ENCODE measurements at regions not wholly inside any gene's neighbourhood (a gene's known extent, or its start where the extent isn't known, plus 50 kb on each side); places are given as distances from the start of the nearest gene placed in this dataset.

DNA sequence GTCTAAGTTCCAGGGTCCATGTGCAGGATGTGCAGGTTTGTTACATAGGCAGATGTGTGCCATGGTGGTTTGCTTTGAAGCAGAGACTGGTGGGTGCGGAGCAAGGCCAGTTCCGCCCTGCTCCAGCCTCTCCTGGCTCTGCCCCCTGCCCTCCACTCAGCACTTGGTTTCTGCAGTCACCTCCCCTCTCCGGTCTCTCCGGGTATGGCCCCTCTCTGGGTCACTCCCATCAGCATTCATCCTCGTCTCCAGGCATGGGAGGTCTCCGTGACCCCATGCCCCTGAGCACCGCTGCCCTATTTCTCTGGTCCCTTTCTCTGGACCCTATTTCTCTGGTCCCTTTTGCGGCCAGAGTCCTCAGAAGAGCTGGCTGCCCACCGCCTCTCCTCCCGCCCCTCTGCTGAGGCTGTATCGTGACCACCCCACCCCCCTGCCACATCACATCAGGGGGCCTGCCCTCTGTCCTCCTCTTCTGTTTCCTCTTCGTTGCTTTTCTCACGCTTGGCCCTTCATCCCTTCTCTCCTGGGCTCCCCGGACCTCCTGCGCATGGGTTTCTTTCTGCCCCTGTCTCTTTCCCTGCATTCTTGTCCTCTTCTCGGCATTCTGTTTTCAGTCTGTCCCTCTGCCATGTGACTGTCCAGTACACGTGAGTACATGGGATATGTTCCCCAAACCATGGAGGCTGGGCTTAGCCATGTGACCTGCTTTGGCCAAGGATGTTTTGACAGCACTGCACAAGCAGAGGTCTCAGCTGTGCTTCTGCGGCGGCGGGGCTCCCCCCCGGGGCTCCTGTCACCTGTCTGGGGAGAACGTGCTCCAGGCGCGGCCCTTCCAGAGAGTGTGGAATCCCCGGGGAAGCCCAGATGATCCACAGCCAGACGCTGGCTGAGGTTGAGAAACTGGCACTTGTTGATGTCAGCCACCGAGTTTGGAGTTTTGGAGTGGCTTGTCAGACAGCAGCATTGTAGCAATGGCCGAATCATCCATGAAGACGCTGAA is 54.4 kb upstream of the C1orf174 start:
- Histone ChIP-seq H3K4me3 (ENCODE audit: low read depth, low read length) (no peak overlapping the region), H3K27me3 (ENCODE audit: control insufficient read depth, insufficient read depth, low read length) (no peaks in the 10 kb centered on the region), H3K9me3 (ENCODE audit: control insufficient read depth, insufficient read depth, low read length) (peaks cover 5% of the 10 kb centered on the region), H3K4me1 (ENCODE audit: control insufficient read depth, insufficient read depth, low read length) (no peaks in the 10 kb centered on the region), H3K36me3 (ENCODE audit: control insufficient read depth, insufficient read depth, low read length) (no peaks in the 10 kb centered on the region), H3K9ac (ENCODE audit: low read depth, low read length) (no peak overlapping the region)

DNA sequence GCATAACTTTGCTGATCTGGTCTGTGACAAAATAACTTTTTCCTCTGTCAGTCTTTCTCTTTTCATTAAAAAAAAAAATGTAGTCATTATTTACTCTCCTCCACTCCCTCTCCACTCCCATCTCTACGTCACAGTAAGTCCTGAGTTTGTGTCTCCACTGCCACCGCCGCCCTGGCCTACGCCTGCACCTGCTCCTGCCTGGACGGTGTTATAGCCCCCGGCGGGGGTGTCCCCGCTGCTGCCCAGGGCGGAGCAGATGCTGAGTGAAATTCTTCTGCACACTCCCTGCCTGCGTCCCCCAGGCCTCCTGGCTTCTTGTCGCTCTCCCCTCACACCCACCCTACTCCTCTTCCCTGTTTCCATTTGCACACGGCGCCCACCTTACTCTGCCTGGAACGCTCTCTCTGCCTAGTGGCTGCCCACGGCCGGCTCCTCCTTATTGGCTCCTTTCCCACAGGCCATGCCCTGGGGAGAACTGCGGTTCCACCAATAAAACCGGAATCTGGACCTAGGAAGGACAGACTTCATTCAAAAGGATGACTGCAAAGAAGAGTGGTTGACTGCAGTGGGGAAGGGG is 55.2 kb upstream of the C1orf174 start:
- Histone ChIP-seq H3K27me3 (ENCODE audit: control insufficient read depth, insufficient read depth, low read length) (no peaks in the 10 kb centered on the region), H3K36me3 (ENCODE audit: control insufficient read depth, insufficient read depth, low read length) (no peaks in the 10 kb centered on the region), H3K9me3 (ENCODE audit: control insufficient read depth, insufficient read depth, low read length) (peaks cover 4% of the 10 kb centered on the region), H3K4me3 (ENCODE audit: low read depth, low read length) (no peak overlapping the region), H3K9ac (ENCODE audit: low read depth, low read length) (no peak overlapping the region), H3K4me1 (ENCODE audit: control insufficient read depth, insufficient read depth, low read length) (no peaks in the 10 kb centered on the region)

DNA sequence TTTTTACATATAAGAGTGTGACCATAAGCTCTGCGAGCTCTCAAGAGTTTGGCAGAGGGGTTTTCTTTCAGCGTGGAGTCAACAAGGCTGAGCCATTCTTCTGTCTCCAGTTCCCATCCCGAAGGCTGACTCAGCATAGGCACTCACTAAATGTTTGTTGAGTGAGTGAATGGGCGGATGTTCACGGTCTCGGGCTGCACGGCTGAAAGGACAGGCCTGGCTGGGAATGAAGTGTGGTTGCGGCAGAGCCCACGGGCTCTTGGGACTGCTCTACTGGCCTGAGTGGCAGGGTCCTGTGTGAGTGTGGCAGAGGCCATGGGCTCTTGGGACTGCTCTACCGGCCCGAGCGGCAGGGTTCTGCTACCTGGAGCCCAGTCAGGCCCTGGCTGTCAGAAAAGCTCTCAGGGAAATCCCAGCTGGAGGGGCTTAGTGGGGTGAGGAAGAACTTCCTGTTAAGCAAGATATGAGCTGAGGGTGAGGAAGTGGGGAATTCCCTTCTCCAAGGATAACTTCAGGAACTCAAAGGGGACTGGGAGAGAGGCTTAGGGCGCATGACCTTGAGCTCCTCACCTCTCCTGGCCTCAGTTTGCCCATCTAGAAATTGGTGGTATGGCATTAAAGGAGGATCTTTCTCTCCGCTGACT is 56.6 kb upstream of the C1orf174 start:
- no peak overlapping the region for H3K9ac ChIP-seq (ENCODE audit: low read depth, low read length)
- no peaks in the 10 kb centered on the region for H3K36me3 ChIP-seq (ENCODE audit: control insufficient read depth, insufficient read depth, low read length)
- H3K4me3 ChIP-seq (ENCODE audit: low read depth, low read length) = no peak overlapping the region
- H3K4me1 ChIP-seq (ENCODE audit: control insufficient read depth, insufficient read depth, low read length) = no peaks in the 10 kb centered on the region
- no peaks in the 10 kb centered on the region for H3K27me3 ChIP-seq (ENCODE audit: control insufficient read depth, insufficient read depth, low read length)
- H3K9me3 ChIP-seq (ENCODE audit: control insufficient read depth, insufficient read depth, low read length) = peaks cover 4% of the 10 kb centered on the region

DNA sequence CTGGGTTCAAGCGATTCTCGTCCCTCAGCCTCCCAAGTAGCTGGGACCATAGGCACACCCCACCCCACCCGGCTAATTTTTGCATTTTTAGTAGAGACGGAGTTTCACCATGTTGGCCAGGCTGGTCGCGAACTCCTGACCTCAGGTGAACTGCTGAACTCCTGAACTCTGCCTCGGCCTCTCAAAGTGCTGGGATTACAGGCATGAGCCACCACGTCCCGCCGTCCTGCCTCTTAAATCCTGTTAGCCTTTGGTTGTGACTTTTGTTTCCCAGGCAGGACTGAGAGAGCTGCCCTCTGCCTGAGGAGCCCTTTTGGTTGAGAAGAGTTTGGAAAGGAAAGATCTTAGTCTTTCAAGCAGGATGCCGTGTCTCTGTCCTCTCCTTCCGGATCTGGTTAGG is 59.3 kb upstream of the C1orf174 start:
- no peaks in the 10 kb centered on the region for H3K4me1 ChIP-seq (ENCODE audit: control insufficient read depth, insufficient read depth, low read length)
- H3K36me3 ChIP-seq (ENCODE audit: control insufficient read depth, insufficient read depth, low read length) = no peaks in the 10 kb centered on the region
- H3K27me3 ChIP-seq (ENCODE audit: control insufficient read depth, insufficient read depth, low read length) = no peaks in the 10 kb centered on the region
- no peak overlapping the region for H3K4me3 ChIP-seq (ENCODE audit: low read depth, low read length)
- H3K9ac ChIP-seq (ENCODE audit: low read depth, low read length) = no peak overlapping the region
- no peaks in the 10 kb centered on the region for H3K9me3 ChIP-seq (ENCODE audit: control insufficient read depth, insufficient read depth, low read length)

DNA sequence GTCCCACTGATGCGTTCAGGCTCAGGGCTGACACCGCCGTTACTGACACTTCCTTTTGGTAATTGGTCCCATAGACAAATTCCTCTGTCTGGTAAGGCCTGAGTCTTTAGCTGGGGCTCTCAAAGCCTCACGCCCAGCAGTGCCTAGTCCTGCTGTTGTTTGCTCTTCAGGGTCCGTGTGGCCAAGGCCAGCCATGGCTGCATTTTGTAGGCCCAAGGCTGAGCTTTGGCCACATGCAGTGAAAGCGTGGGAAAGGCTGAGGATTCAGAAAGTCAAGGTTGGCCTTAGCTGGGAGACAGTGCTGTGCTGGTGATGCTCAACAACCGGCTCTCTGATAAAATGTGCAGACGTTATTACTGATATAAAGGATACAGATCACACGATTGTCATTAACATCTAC is 63.5 kb upstream of the C1orf174 start:
- Histone ChIP-seq H3K9ac (ENCODE audit: low read depth, low read length) (no peak overlapping the region), H3K9me3 (ENCODE audit: control insufficient read depth, insufficient read depth, low read length) (peaks cover 5% of the 10 kb centered on the region), H3K4me3 (ENCODE audit: low read depth, low read length) (no peak overlapping the region)

DNA sequence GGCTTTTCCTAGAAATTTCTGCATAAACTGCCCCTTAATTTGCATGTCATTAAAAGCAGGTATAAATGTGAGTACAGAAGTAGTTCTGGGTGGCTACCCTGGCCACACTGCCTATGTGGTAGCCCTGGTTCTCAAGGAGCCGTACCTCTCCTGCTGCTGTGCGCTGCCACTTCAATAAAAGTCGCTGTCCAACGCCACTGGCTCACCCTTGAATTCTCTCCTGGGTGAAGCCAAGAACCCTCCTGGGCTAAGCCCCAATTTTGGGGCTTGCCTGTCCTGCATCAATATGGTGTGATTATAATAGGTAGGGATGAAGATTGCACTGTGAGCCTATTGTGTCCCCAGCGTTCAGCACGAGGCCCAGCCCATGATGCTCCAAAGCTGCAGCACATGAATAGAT is 65.6 kb upstream of the C1orf174 start:
- Histone ChIP-seq H3K36me3 (ENCODE audit: control insufficient read depth, insufficient read depth, low read length) (no peaks in the 10 kb centered on the region), H3K4me3 (ENCODE audit: low read depth, low read length) (no peak overlapping the region), H3K4me1 (ENCODE audit: control insufficient read depth, insufficient read depth, low read length) (no peaks in the 10 kb centered on the region), H3K27me3 (ENCODE audit: control insufficient read depth, insufficient read depth, low read length) (no peaks in the 10 kb centered on the region), H3K9me3 (ENCODE audit: control insufficient read depth, insufficient read depth, low read length) (peaks cover 9% of the 10 kb centered on the region), H3K9ac (ENCODE audit: low read depth, low read length) (no peak overlapping the region)

More for the DNA sequence above, 63.5 kb upstream of the C1orf174 start:
- H3K27me3 ChIP-seq (ENCODE audit: control insufficient read depth, insufficient read depth, low read length) = no peaks in the 10 kb centered on the region
- H3K4me1 ChIP-seq (ENCODE audit: control insufficient read depth, insufficient read depth, low read length) = no peaks in the 10 kb centered on the region
- no peaks in the 10 kb centered on the region for H3K36me3 ChIP-seq (ENCODE audit: control insufficient read depth, insufficient read depth, low read length)

DNA sequence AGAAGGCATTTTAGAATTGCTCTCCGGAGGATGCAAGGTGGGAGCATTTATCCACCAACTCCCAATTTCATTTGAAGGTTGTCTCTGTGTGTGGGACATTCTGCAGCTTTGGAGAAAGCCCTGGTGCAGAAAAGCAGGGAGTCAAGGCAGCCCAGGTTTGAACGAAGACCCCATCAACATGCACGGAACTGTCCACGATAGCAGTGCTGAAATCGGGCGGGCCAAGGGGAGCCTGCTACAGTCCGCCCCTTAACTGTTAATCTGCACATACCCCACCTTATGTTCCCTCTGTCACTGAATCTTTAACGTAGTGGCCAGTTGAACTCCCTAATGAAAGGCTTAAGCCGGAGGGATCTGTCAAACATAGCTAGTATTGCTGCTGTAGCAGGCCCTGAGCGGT is 68.8 kb upstream of the C1orf174 start:
- Histone ChIP-seq H3K4me1 (ENCODE audit: control insufficient read depth, insufficient read depth, low read length) (no peaks in the 10 kb centered on the region), H3K4me3 (ENCODE audit: low read depth, low read length) (no peak overlapping the region), H3K9ac (ENCODE audit: low read depth, low read length) (no peak overlapping the region), H3K36me3 (ENCODE audit: control insufficient read depth, insufficient read depth, low read length) (no peaks in the 10 kb centered on the region), H3K27me3 (ENCODE audit: control insufficient read depth, insufficient read depth, low read length) (no peaks in the 10 kb centered on the region), H3K9me3 (ENCODE audit: control insufficient read depth, insufficient read depth, low read length) (peaks cover 14% of the 10 kb centered on the region)

DNA sequence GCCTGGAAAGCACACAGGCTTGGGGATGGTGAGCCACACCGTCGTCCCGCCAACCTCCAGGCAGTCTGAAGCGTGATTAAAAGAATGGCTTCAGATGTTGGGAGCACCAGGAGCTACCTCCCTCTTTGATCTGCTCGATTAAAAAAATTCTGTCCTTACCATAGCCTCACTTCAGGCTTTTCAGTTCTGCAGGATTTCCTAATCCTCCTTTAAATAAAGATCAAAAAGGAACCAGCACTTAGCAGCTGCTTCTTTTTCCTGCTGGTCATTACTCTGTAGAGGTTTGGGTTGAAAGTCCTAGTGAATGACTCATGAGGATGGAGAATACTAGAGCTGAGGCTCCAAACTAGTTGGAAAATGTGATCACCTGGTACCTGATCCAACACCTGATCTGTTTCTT is 71.9 kb upstream of the C1orf174 start:
- Histone ChIP-seq H3K4me1 (ENCODE audit: control insufficient read depth, insufficient read depth, low read length) (no peaks in the 10 kb centered on the region), H3K9me3 (ENCODE audit: control insufficient read depth, insufficient read depth, low read length) (peaks cover 25% of the 10 kb centered on the region), H3K36me3 (ENCODE audit: control insufficient read depth, insufficient read depth, low read length) (no peaks in the 10 kb centered on the region), H3K4me3 (ENCODE audit: low read depth, low read length) (no peak overlapping the region), H3K9ac (ENCODE audit: low read depth, low read length) (no peak overlapping the region), H3K27me3 (ENCODE audit: control insufficient read depth, insufficient read depth, low read length) (no peaks in the 10 kb centered on the region)

DNA sequence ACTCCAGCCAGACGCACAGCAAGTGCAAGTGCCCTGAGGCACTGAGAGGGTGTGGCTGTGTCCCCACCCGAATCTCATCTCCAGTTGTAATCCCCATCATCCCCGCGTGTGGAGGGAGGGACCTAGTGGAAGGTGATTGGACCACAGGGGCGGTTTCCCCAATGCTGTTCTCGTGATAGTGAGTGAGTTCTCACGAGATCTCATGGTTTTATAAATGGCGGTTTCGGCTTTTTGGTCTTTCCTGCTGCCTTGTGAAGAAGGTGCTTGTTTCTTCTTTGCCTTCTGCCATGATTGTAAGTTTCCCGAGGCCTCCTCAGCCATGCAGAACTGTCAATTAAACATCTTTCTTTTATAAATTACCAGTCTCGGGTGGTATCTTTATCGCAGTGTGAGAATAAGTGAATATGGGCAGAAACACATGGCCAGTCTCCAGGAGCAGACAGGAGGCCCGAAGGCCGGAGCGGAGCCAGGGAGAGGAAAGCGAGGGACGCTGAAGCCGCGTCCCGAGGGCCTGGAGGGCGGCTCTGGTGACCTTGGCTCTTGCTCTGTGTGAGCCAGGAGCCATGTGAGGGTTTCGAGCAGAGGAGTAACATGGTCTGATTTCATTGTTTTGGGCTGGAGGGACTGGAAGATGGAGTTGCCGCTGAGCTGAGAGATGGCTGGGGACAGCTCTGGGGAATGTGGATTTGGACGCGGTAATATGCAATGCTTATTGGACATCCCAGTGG is 76.0 kb upstream of the C1orf174 start:
- H3K4me1 ChIP-seq (ENCODE audit: control insufficient read depth, insufficient read depth, low read length) = no peaks in the 10 kb centered on the region
- H3K36me3 ChIP-seq (ENCODE audit: control insufficient read depth, insufficient read depth, low read length) = no peaks in the 10 kb centered on the region
- H3K9ac ChIP-seq (ENCODE audit: low read depth, low read length) = no peak overlapping the region
- peaks cover 18% of the 10 kb centered on the region for H3K9me3 ChIP-seq (ENCODE audit: control insufficient read depth, insufficient read depth, low read length)
- H3K27me3 ChIP-seq (ENCODE audit: control insufficient read depth, insufficient read depth, low read length) = no peaks in the 10 kb centered on the region
- no peak overlapping the region for H3K4me3 ChIP-seq (ENCODE audit: low read depth, low read length)

DNA sequence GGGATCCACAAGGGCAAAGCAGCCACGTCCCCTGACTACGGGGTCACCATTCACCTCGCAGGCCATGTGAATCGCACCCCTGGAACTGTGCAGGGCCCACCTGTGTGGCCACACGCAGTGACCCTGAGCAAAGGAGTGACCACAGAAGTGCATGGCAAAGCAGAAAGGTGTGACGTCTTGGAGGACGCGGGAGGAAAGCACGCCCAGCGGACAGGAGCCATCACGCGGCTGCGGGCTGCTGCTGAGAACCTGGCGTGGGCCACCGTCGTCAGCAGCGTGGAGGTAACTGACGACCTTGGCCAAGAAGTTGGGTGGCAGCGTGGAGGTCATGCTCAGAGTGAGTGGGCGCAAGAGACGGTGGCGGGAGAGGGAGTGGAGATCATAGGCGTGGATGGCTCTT is 76.7 kb upstream of the C1orf174 start:
- peaks cover 18% of the 10 kb centered on the region for H3K9me3 ChIP-seq (ENCODE audit: control insufficient read depth, insufficient read depth, low read length)

DNA sequence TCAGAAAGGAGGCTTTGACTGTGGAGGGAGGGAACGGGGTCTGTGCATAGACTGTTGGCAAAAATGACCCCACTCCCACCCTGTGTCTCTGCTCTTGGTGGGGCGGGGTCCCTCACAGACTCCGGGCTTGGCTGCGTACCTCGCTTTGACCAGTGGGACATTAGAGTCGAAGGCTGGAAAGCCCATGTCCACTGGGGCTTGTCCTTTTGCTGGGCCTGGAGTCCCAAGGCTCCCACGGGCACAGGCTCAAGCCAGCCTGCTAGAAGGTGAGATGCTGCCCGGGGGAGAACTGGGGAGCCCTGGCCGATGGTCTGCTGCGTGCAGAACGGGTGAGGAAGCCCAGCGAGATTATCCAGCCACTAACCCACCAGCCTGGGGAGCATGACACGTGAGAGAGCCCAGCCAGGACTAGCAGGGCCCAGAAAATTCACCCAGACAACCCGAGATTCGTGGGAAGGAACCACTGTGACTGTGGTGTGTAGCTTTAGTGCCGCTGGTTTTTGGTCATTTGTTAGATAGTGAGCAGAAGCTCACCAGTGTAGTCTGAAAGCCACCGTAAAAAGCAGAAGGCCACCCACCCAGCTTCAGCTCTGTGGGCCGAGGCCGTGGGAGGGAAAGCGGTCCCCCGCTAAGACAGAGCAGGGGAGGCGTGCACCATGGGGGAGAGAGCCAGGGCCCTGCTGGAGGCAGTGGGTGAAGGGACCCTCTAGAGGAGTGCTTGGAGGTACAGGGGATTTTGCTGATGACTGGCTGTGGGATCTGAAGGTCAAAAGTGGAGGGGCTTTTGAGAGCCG is 78.3 kb upstream of the C1orf174 start:
- Histone ChIP-seq H3K4me3 (ENCODE audit: low read depth, low read length) (no peak overlapping the region), H3K4me1 (ENCODE audit: control insufficient read depth, insufficient read depth, low read length) (no peaks in the 10 kb centered on the region), H3K27me3 (ENCODE audit: control insufficient read depth, insufficient read depth, low read length) (no peaks in the 10 kb centered on the region), H3K9ac (ENCODE audit: low read depth, low read length) (no peak overlapping the region), H3K9me3 (ENCODE audit: control insufficient read depth, insufficient read depth, low read length) (peaks cover 17% of the 10 kb centered on the region), H3K36me3 (ENCODE audit: control insufficient read depth, insufficient read depth, low read length) (no peaks in the 10 kb centered on the region)

More for the DNA sequence above, 76.7 kb upstream of the C1orf174 start:
- Histone ChIP-seq H3K36me3 (ENCODE audit: control insufficient read depth, insufficient read depth, low read length) (no peaks in the 10 kb centered on the region), H3K4me1 (ENCODE audit: control insufficient read depth, insufficient read depth, low read length) (no peaks in the 10 kb centered on the region), H3K4me3 (ENCODE audit: low read depth, low read length) (no peak overlapping the region), H3K9ac (ENCODE audit: low read depth, low read length) (no peak overlapping the region), H3K27me3 (ENCODE audit: control insufficient read depth, insufficient read depth, low read length) (no peaks in the 10 kb centered on the region)
